DMS153 (cell line): ENCODE measurements at regions not wholly inside any gene's neighbourhood (a gene's known extent, or its start where the extent isn't known, plus 50 kb on each side); places are given as distances from the start of the nearest gene placed in this dataset.
A peak's percentile ranks its signal among the peaks of the same experiment; 100 is the strongest.

ENCODE experiments used
- DNase-seq: peaks from one replicate; lab custom pipeline; 2025; lab: John Stamatoyannopoulos, UW

DNA sequence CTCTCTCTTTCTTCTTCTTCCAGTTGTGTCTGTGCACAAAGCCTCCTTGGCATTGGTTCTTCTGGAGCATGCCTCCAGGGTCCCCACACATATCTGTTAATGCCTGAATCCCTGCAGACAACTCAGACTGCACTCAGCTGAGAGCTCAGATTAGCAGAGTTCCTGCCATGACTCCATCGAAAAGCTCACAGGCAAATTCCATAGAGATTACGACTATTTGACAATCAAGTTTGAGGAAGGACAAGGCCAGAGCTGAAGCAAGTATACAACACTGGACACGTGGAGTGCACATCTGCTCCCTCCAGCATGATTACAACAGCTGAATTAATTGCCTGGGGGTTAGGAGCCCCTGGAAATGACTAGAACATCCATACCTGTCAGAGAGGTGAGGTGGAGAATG, 190.7 kb downstream of the INSIG2 start:
- no peak for DNase-seq

DNA sequence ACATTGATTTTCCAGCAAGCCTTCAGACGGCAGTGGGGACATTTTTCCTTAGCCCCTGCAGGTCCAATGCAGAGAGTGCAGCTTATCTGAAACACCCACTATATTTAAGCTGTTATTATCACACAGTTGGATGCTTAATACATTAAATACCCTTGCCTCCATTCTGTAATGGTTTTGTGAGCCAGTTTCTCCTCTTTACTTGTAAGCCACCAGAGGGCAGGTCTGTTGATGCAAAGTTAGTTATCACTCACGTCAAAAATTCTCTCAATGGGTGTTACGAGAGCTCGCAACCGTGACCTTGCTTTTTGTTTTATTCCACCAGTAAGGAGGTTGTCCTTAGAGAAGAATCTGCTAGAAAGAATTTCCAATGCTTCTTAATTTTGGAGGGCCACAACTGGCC, 189.8 kb downstream of the INSIG2 start:
- no peak for DNase-seq

DNA sequence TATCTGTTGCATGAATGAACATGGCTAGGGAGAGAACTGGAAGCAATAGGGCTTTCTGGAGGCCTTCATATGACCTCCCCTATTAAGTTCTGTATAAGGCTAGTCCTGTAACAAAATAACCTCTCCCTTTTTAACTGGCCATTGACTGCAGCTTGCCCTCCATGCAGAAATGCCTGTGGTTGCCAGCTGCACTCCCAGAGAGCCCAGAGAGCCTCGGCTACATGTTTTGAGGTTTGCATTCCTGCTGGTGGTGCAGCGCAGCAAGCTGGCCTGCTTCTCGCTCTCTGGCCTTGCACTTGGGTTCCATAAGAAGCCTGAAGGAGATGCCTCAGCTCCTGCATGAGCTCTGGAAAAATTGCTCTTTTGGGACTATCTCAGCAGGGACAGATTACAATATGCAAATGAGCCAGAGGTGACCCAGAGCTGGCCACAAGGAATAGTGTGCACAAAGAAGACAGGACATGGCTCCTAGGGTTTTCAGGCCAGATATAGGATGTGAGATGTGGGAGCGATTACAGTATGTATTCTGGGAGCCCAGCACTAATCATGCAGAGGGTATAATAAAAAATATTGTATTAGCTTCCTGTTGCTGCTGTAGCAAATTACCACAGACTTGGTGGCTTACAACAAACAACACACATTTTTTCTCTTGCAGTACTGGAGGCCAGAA, 186.7 kb downstream of the INSIG2 start:
- no peak for DNase-seq

DNA sequence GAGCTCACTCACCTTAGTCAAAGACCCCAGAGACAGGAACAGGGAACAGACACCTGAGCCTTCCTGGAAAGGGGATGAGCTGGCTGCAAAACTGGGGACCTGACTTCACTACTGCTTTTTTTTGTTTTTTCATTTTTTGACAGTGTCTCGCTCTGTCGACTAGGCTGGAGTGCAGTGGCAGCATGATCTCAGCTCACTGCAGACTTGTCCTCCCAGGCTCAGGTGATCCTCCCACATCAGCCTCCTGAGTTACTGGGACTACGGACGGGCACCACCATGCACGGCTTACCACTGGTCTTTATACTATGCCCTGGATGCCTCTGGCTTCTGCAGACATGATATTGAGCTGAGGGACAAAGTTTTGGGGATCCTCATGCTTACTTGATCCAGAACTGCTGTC, 184.1 kb downstream of the INSIG2 start:
- DNase-seq, result no peak

DNA sequence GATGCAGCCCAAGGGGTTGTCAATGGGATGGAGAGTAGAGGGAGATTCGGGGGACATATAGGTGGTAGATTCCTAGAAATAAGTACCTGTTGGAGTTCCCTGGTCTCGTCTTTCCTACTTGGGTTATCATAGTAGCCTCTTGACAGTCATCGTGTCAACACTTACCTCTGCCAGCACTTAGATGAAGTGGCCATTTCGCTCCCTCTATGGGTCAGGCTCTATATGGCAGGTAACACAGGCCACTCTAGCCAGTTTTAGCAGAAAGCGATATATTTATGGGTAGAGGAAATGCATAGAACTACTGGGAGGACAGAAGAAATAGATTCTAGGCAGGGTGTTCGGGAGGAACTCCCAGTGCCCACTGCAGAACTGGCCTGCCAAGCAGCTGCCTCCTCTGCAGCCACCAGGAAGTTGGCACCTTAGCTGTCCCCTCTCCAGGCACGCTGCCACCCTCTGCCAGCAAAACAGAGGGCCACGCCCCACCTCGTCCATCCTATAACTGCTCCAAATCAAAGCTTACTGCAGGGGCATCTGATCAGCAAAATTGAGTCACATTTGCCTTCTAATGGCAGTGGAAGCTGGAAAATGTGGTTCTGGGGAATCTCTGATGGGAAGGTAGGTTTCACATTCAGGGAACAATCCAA, 181.3 kb downstream of the INSIG2 start:
- peak; percentile 74 for DNase-seq

DNA sequence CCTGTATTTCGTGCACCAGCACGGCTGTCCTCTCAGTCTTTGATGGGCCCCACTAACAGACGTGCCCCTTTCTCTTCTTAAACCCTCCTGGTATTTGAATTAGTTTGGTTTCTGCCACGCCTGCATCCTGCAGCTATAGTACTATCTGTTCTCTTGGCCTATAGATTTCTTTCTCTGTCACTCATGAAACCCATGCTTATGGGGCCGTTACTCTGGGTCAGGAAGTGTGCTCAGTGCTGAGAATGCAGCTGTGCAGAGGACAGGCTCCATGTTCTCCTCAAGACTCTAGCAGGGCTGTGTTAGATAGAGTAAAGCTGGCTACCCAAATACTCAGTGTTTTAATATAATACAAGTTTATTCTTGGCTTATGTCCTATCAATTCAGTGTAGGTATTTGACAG, 180.0 kb downstream of the INSIG2 start:
- DNase-seq, result no peak

DNA sequence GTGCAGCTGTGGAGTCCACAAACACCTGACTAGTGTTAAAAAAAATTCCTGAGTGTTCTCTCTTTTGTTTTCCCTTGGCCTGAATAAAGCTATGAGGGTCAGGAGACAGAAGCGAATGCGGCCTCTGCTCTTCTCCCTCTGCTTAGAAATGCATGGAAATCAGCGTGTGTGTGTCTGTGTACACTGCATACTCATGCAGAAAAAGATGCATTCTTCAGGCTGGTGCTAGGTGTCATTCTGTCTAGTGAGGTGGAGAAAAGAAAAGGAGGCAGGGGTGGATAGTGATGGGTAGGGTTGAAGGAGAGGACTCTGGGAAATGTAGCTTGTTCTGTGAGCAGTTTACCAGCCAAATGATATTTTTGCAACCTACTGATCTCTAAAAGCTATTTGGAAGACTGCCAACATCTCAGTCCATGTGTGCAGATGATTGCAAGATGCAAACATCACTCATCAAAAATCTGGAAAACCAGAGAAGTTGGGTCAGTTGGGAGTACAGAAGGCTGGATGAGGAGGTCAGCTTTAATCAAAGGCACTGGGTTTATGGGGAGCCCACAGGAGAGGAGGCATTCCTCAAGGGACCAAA, 177.7 kb downstream of the INSIG2 start:
- no peak for DNase-seq

DNA sequence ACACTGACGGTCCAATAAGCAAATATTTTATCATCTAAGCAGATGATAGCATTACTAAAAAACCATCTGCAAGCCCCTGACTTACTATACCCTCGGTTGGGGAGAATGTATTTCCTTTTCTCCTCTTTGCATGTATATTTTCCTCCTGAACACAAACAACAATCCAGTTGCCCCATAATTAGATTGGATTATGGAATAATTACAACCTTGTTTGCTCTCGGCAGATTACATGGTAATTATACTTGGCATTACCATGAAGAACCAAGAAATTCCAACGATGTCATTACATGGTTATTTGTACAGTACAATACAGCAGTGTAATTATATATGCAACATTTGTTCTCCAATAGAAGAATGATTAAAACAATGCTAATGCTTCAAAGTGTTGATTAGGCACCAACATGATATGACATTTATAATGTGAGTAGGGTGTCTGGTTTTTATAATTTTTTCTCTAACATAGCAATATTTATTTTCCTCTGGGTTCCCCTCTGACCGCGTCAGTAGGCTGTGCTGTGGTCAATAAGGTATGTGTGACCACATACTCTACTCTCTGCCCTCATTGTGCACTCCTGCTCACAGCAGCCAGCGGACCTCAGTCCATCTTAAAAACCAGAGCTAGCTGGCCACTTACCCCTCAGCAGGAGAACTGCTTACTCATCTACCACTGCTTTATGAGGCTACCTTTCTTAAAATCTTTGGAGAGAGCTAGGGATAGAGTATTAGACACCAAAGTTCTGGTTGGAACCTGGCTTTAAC, 176.1 kb downstream of the INSIG2 start:
- DNase-seq, result no peak

DNA sequence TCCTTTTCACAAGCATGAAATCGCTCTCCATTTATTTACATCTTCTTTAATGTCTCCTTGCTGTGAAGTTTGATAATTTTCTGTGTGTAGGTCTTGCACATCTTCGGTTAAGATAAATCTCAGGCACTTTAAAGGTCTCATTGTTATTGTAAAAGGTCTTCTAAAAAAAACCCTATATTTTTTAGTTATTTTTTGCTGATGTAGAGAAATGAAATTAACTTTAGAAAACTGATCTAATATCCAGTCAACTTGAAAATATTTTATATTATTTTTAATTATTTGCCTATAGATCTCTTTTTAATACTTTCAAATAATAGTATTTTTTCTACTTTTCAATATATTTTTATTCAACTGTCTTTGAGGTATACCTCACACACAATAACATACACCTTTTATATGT, 169.4 kb downstream of the INSIG2 start:
- DNase-seq, result no peak

DNA sequence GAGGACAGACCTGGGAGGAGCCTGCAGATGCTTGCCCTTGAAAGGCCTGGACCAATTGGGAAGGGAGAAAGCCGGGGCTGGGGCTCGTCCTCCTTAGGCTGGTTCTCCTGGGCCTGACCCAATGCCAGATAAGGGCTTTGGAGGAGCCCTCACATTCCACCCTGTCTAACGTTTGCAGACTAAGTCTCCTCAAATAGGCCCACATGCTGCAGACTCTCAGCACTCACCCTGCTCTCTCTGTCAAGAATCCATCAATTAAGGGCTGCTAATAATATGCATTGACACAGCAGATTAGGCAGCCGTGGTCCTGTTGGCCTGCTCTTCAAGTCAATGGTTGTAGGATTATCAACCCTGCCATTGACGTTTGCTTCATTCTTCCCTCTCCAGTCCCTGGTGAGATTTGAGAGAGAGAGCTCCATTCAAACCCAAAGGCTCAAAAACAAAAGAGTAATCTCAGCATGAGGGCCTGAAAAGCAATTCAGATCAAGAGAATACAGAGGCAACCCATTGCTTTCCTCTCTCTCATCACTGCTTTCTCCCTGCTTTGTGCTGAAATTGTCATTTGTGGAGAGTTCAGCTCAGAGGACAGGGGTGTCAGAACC, 167.6 kb downstream of the INSIG2 start:
- DNase-seq, result no peak

DNA sequence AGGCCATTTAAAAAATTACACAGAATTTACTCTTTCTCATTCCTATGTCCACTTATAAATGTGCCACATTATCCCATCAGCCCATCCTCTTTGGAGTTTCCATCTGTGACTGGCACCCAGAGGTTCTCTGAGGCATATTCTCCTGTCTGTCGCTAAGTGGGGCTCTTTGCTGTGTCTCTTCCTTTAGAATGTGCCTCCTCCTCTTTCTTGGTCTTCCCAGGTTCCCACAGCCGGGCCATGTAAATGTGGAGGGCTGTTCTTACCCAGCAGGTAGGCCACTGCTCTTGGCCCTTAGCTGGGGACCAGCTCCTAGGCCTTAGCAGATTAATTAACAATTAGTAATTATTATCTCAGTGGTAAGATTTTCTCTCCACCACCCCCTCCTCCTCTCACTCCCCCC, 167.0 kb downstream of the INSIG2 start:
- DNase-seq, result no peak

DNA sequence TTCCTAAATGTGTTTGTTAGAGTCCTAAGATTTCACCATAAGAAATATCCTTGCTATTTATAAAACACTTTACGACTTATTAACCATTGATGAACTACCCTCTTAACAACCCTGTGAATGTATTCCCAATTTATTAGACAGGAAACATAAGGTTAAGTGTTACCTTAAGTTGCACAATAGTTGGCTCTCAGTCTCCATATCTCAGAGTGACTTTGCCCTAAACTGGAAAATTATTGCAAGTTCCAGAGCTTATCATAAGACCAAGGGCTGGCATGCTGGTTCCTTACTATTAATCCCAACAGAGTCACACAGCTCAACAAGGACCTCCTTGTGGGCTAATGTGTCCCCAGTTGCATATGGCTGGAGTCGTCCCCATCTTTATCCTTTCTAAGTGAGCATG, 165.8 kb downstream of the INSIG2 start:
- no peak for DNase-seq

DNA sequence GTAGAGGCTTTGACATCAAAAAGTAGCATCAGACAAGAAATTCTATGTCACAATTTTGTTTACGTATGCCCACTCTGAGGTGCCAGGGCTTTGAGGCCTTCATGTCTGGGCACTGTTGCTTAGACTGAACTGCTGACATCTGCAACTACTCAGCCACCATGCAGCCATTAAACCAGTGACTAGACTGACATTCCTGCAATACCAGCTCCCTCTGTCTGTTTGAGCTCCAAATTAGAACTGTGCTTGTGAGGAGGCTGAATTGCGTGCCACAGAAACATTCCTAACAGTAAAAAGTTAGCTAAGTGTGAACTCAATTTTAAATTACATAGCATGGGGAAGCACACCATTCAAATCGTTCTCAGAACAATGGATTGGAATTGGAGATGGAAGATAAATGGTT, 163.2 kb downstream of the INSIG2 start:
- DNase-seq, result no peak

DNA sequence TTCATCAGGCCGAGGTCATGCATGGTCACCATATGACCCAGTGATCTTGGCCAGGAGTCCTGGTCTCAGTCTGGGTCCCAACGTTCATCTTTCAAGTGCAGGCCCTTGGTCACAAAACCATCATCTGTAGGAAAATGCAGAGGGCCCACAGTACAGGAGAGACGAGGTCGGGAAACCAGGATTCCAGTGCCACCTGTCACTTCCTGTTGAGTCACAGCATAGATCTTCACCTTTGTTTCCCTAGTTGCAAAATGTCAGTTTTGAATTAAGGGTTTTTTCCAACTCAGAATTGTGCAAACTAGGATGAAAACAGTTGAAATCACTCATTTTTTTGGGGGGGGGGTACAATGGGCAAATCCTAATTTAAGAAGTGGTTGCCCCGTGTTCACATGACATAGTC, 162.2 kb downstream of the INSIG2 start:
- DNase-seq, result no peak

DNA sequence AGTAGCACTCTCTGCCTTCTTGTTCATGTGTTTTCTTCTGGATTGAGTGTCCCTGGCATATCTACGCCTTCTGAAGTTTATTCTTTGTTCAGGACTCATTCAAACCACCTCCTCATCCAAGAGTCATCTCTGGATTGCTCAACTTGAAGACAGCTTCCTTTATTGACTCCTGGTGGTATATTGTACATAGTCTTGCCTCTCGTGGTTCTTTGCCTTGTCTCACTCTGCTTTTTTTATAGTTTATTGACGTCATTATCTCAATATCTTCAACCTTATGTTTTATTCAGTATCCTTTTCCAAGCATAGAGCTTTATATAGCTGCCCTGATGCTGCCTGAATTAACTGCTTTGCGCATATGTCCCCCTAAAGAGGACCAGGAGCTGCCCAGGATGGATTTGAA, 161.7 kb downstream of the INSIG2 start:
- DNase-seq, result no peak

DNA sequence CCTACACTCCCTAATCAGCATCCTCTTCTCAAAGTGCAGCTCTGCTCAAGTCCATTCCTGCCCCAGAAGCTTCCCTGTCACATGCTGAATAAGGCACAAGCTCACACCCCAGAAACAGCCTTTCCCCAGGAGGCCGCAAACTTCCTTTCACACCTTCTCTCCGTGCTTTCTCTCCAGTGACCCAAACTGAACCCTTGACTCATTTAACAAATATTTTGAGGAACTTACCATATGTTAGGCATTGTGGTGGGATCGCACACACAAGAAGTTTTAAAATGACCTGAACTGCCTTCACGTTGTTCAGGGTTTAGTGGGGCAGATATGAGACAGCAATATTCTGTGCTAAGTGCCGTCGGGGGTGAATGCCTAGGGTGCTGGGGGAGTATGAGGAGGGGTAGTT, 161.3 kb downstream of the INSIG2 start:
- no peak for DNase-seq

DNA sequence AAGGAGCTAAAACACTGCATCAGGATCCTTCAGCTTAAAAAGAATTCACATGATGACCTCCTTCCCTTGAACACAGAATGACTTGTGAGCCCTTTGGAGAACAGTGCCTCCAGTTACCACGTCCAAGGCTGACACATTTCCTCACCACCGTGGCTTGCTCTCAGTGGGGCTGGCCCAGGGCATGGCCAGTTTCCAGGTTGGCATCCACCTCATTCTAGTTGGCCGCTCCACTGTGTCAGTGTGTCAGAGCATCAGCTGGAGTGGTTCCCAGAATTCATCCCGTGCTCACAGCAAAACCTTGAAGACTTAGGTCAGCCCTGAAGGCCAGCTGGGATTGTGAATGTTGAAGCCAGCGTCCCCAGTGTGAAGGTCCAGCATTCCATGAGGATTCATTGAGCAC, 158.5 kb downstream of the INSIG2 start:
- no peak for DNase-seq

DNA sequence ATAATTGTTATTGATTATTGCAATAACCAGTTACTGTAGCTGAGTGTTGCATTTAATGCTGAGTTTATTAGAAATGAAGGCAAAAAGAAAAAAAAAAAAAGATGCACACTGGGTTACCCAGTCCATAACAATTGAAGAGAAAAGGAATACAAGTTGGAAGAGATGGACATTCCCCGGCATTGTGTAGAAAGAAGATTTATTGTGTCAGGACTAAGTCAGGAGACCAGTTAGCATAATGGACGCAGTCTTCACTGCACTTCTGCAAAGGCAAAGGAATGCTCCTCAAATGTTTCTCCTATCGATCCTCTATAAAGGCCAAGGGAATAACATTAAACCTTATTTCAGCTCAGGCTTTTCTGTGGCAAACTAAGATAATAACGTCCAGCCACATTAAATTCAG, 157.8 kb downstream of the INSIG2 start:
- no peak for DNase-seq

DNA sequence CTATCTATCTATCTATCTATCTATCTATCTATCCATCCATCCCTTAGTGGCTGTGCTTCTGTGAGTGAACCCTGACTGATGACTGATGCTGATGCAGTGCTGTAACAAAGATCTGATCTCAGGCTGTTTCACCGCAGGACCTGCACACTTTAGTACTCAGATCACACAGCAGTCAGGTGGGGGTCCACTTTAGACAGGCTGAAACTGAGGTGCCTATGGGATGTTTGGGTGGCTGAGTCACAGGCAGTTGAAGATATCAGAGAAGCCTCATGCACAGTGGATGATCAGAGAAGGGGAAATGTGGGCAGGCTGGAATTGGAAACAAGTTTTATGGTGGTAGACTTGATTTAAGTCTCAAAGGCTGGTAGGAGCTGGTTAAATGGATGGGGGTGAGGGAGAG, 156.4 kb downstream of the INSIG2 start:
- DNase-seq, result no peak

DNA sequence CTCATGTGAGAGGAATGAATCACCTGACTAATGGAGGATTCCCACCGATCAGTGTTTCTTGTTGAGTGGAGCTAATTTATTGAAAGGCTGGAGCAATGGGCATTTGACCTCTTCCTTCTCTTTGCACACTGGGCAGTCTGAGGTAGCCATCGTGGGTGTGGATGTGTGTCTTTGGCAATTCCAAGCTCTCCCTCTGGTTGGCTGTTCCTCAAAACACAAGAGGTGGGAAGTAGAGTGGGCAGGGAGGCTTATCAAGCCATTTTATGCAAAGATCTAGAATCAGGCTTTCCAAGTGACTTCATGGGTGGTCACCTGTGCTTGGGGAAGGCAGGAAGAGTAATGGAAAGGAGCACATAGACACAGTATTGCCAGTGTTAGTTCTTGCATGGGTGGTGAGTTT, 154.8 kb downstream of the INSIG2 start:
- DNase-seq, result no peak

DNA sequence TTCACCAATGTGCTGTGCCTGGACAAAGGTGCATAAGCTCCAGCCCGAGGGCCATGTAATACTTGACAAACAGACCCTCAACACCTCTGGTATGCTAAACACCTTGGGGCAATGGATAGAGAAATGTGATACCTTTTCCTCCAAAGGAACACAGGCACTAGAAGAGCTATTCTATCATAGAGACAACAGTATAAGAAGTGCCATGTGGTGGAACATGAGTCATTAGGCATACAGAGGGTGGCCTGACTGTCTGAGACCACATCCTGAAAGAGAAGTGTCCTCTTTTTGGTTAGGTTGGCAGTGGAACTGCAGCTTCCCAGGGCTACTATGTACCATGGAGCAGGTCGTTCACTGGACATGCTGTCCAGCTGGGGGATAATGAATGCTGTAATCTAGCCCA, 153.9 kb downstream of the INSIG2 start:
- DNase-seq, result no peak

DNA sequence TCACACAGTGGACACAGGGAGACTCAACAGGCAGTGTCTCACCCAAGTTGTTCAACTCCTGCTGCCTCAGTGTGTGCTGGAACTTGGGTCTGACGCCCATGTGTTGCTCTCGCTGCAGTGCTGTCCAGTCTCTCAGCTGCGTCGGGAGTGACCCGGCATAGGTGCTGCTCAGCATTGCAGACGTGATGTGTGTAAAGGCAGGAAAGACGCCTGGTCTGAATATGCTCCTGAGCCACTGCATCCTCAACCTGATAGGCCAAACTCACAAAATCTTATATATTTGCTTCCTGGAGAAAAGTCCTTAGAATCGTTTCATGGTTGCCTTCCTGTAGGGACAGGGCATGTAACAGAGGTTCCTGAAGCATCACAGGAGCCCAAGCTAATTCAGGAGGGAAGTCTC, 152.9 kb downstream of the INSIG2 start:
- no peak for DNase-seq

DNA sequence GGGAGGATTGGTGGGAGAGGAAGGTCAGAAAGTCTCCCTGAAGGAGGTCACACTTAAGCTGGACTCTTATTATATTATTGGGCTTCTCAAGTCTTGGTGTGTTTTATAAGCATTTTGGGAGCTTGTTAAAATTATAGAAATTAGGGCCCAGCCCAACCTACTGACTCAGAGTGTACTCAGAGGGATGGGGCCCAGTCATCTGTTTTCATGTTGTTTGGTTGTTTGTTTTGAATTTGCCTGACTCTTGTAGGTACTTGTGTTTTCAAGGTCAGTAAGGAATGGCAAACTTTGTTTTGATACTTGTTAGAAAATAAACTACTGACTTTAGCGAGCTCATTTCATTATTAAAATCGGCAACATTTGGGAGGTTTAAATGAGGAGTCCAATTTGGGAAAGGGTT, 152.0 kb downstream of the INSIG2 start:
- DNase-seq, result no peak
